K562 (cell line): ENCODE measurements at regions not wholly inside any gene's neighbourhood (a gene's known extent, or its start where the extent isn't known, plus 50 kb on each side); places are given as distances from the start of the nearest gene placed in this dataset.

Experiments used
- ATAC-seq: fragments of 200-7000 bp; cut with Tn5 transposase; 3 replicates; pipeline ENCODE4 v1.9.1; 2020; ENCODE audit warnings: moderate library complexity
- BruUV-seq: library from RNA; stranded (reverse); fragments of 400-500 nt; replicated peaks from 2 replicates; lab custom pipeline; 2021; lab: Mats Ljungman, UMichigan
- CTCF ChIA-PET: fragments of 300-600 bp; formaldehyde crosslinking; extraction: SDS; loops from one replicate; lab custom pipeline; 2021; ENCODE audit warnings: low intra/inter-chr PET ratio; lab: Yijun Ruan, JAX
- POLR2A ChIA-PET: fragments of 300-600, 350-650 bp; sonication (Branson Sonifier 250); formaldehyde crosslinking; extraction: SDS; loops from one replicate; lab custom pipeline; 2021; ENCODE audit warnings: antibody characterized with exemption, inconsistent platforms; lab: Yijun Ruan, JAX
- DNase-seq, 4 experiments: peaks; one replicate each; pipeline versions ENCODE4 v3.0.0 to v3.0.0-alpha.2; 2011 to 2018; ENCODE audit warnings: low spot score in 3 of 4, mixed read lengths in 3 of 4; ENCODE audit errors: extremely low read depth in 1 of 4
- FAIRE-seq: peaks from 2 replicates; lab custom pipeline; 2011; peaks lifted over from hg19 to GRCh38; lab: Jason Lieb, UNC
- H2AFZ ChIP-seq: 2 replicates; pipeline ENCODE4 v1.6.0; 2011; ENCODE audit warnings: low read depth, low read length, control low read depth, inconsistent platforms
- H3K27ac ChIP-seq: fragments of 200-600 bp; 3 replicates; pipeline ENCODE4 v1.8.0; 2011; ENCODE audit warnings: low read depth, mild to moderate bottlenecking, control low read depth, inconsistent platforms, low read length, moderate library complexity, mixed read lengths; ENCODE audit errors: extremely low read depth
- H3K27me3 ChIP-seq, 2 experiments: fragments of 300-600 bp in 1 of 2; 2 replicates in 1 of 2; 3 replicates in 1 of 2; pipeline versions ENCODE4 v1.6.0 to v1.8.0; 2011; ENCODE audit warnings: inconsistent platforms in 2 of 2, low read length in 2 of 2, mild to moderate bottlenecking in 1 of 2, mixed read lengths in 1 of 2, moderate library complexity in 1 of 2; ENCODE audit not compliant: control insufficient read depth in 2 of 2, insufficient read depth in 2 of 2
- H3K36me3 ChIP-seq: fragments of 300-600 bp; 3 replicates; pipeline ENCODE4 v1.8.0; 2011; ENCODE audit warnings: mild to moderate bottlenecking, low read length, inconsistent platforms; ENCODE audit not compliant: control insufficient read depth, insufficient read depth
- H3K4me1 ChIP-seq, 2 experiments: fragments of 200-600 bp in 1 of 2; replicated peaks in 1 of 2; 2 replicates in 1 of 2; 3 replicates in 1 of 2; pipeline versions ENCODE4 v1.5.1 to v1.8.0; 2011; ENCODE audit warnings: inconsistent platforms in 2 of 2, low read length in 2 of 2, mild to moderate bottlenecking in 1 of 2, mixed read lengths in 1 of 2, moderate library complexity in 1 of 2; ENCODE audit not compliant: control insufficient read depth in 2 of 2, insufficient read depth in 2 of 2
- H3K4me2 ChIP-seq: 2 replicates; pipeline ENCODE4 v1.6.1; 2011; ENCODE audit warnings: low read length, control low read depth, inconsistent platforms, mixed read lengths; ENCODE audit not compliant: insufficient read depth
- H3K4me3 ChIP-seq: fragments of 200-600 bp; sonication (generic), shearing (Covaris generic); 2 replicates; pipeline ENCODE4 v1.5.1; 2016; ENCODE audit warnings: control low read depth, inconsistent platforms
- H3K79me2 ChIP-seq: fragments of 200-600 bp; 3 replicates; pipeline ENCODE4 v1.8.0; 2011; ENCODE audit warnings: low read length, inconsistent platforms; ENCODE audit not compliant: control insufficient read depth, insufficient read depth
- H3K9ac ChIP-seq, 2 experiments: 2 replicates each; pipeline versions ENCODE4 v1.6.0 to v1.6.1; 2011; ENCODE audit warnings: low read depth in 2 of 2, low read length in 2 of 2, control low read depth in 1 of 2, inconsistent platforms in 1 of 2, mild to moderate bottlenecking in 1 of 2, mixed read lengths in 1 of 2; ENCODE audit not compliant: insufficient read depth in 1 of 2
- H3K9me1 ChIP-seq: one replicate; pipeline ENCODE4 v1.6.0; 2011; ENCODE audit warnings: inconsistent platforms, mild to moderate bottlenecking, low read length, moderate library complexity; ENCODE audit not compliant: control insufficient read depth, insufficient read depth
- H3K9me3 ChIP-seq: replicated peaks from 2 replicates; pipeline ENCODE4 v1.5.1; 2011; ENCODE audit warnings: low read depth, low read length, inconsistent platforms; ENCODE audit not compliant: control insufficient read depth, insufficient read depth
- H4K20me1 ChIP-seq: replicated peaks from 2 replicates; pipeline ENCODE4 v1.6.1; 2011; ENCODE audit warnings: low read length, inconsistent platforms, mixed read lengths; ENCODE audit not compliant: control insufficient read depth, insufficient read depth
- ARNT ChIP-seq, 2 experiments: fragments of 450-650 bp; IDR thresholded peaks; 2 replicates each; pipeline ENCODE4 v1.6.1; 2016; ENCODE audit warnings: mild to moderate bottlenecking in 1 of 2
- CCAR2 ChIP-seq: fragments of 200-400 bp; formaldehyde crosslinking; IDR thresholded peaks from 2 replicates; pipeline ENCODE4 v1.6.1; 2017; ENCODE audit warnings: mild to moderate bottlenecking, low read depth, low read length
- HDGF ChIP-seq: fragments of 450-650 bp; IDR thresholded peaks from 2 replicates; pipeline ENCODE4 v1.6.1; 2016
- ILK ChIP-seq: fragments of 450-650 bp; IDR thresholded peaks from 2 replicates; pipeline ENCODE4 v1.6.1; 2016; ENCODE audit warnings: missing genetic modification characterization, low read depth, mild to moderate bottlenecking, missing compliant biosample characterization, moderate library complexity, borderline replicate concordance
- KDM4B ChIP-seq, 2 experiments: fragments of 450-650 bp in 1 of 2; sonication (generic) in 1 of 2; IDR thresholded peaks; 2 replicates each; pipeline ENCODE4 v1.6.1; 2016 to 2017; ENCODE audit warnings: borderline replicate concordance in 2 of 2, antibody characterized with exemption in 1 of 2, low read depth in 1 of 2, mild to moderate bottlenecking in 1 of 2
- MTA1 ChIP-seq: fragments of 450-650 bp; IDR thresholded peaks from 2 replicates; pipeline ENCODE4 v1.6.1; 2017; ENCODE audit warnings: borderline replicate concordance
- NFIX ChIP-seq: fragments of 250-450 bp; sonication (Bioruptor Pico); IDR thresholded peaks from 2 replicates; pipeline ENCODE4 v1.4.0; 2020; ENCODE audit warnings: low read depth, mild to moderate bottlenecking, moderate library complexity
- RFX1 ChIP-seq: fragments of 450-650 bp; IDR thresholded peaks from 2 replicates; pipeline ENCODE4 v1.6.1; 2016; ENCODE audit warnings: mild to moderate bottlenecking, moderate library complexity
- TAF7 ChIP-seq: fragments of 450-650 bp; IDR thresholded peaks from 2 replicates; pipeline ENCODE4 v1.6.1; 2016; ENCODE audit warnings: missing genetic modification characterization, missing compliant biosample characterization
- ZC3H4 ChIP-seq: sonication (generic); formaldehyde crosslinking; IDR thresholded peaks from 2 replicates; pipeline ENCODE4 v1.9.0; 2021; ENCODE audit warnings: missing genetic modification reagents, borderline replicate concordance
- ZNF12 ChIP-seq: sonication (generic); formaldehyde crosslinking; IDR thresholded peaks from 2 replicates; pipeline ENCODE4 v1.4.0; 2020; ENCODE audit warnings: mild to moderate bottlenecking, missing genetic modification reagents
- ZNF140 ChIP-seq: fragments of 250-450 bp; sonication (Bioruptor Pico); IDR thresholded peaks from 2 replicates; pipeline ENCODE4 v1.8.0; 2021; ENCODE audit warnings: moderate library complexity, mild to moderate bottlenecking, inconsistent platforms
- ZNF274 ChIP-seq: IDR thresholded peaks from 2 replicates; pipeline ENCODE4 v1.6.1; 2011; ENCODE audit warnings: low read depth, mild to moderate bottlenecking, low read length, moderate library complexity, borderline replicate concordance
- WGBS: fragments of 100-300 bp; shearing (Covaris generic); methylation state at CpG from one replicate; pipeline ENCODE4 v1.1.6; 2016; ENCODE audit warnings: low coverage, mixed read lengths; ENCODE audit not compliant: insufficient coverage; ENCODE audit errors: missing lambda C conversion rate; 5-methylcytosine and 5-hydroxymethylcytosine counted together
- in situ Hi-C: fragments of 300-500 bp; cut with MboI; formaldehyde crosslinking; loops from 4 replicates; pipeline ENCODE4 v1.15.0; 2018; ENCODE audit warnings: inconsistent platforms, mixed read lengths
- intact Hi-C: fragments of 100-400 bp; cut with micrococcal nuclease; formaldehyde crosslinking; loops from 2 replicates; pipeline ENCODE4 v1.14.2; 2022
- TF ChIP-seq, protein P1 (sequence below): fragments of 200-800 bp; sonication (Bioruptor generic); IDR thresholded peaks from 2 replicates; pipeline ENCODE4 v1.6.1; 2017; ENCODE audit warnings: missing genetic modification characterization, missing compliant biosample characterization
- TF ChIP-seq, protein P2 (sequence below), 2 experiments: fragments of 450-650 bp in 1 of 2; sonication (generic) in 1 of 2; formaldehyde crosslinking; conservative IDR thresholded peaks; 2 replicates each; pipeline versions ENCODE4 v1.4.0 to v1.8.1; 2020 to 2022; ENCODE audit warnings: mild to moderate bottlenecking in 1 of 2, missing genetic modification reagents in 1 of 2
- TF ChIP-seq, protein P3 (sequence below): fragments of 250-450 bp; sonication (Bioruptor Pico); IDR thresholded peaks from 2 replicates; pipeline ENCODE4 v1.8.0; 2021; ENCODE audit warnings: moderate library complexity, mild to moderate bottlenecking, inconsistent platforms
- TF ChIP-seq, protein P4 (sequence below): sonication (generic); formaldehyde crosslinking; IDR thresholded peaks from 2 replicates; pipeline ENCODE4 v1.4.0; 2020; ENCODE audit warnings: mild to moderate bottlenecking, missing genetic modification reagents
- TF ChIP-seq, protein P5 (sequence below): fragments of 250-450 bp; sonication (Bioruptor Pico); IDR thresholded peaks from 2 replicates; pipeline ENCODE4 v1.6.1; 2021; ENCODE audit warnings: mild to moderate bottlenecking
- TF ChIP-seq, protein P6 (sequence below): fragments of 450-650 bp; conservative IDR thresholded peaks from 2 replicates; pipeline ENCODE4 v1.6.1; 2016; ENCODE audit warnings: missing genetic modification characterization, low read depth, mild to moderate bottlenecking, missing compliant biosample characterization, moderate library complexity

DNA sequence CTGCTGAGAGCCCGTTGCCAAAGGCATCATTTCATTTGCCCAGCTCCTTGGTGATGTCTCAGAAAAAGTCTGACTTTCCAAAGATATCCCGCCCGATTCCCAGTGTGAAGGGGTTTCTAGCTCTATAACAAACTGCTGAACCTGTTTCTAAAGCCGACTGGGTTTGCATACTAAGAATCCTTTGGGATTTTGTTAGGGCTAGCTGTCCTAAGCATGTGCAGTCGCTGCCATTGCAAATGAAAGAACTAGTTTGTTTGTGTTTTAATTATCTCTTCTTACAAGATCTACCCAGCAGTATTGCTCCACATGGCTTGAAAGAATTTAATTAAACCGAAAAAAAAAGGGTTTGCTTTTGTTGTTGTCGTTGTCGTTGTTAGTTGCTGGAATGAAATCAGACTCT lies 476.6 kb downstream of the GATA3 start:
- POLR2A ChIA-PET, result no interaction called here
- Histone ChIP-seq H3K27me3 (no peaks in the 10 kb centered on the region), H3K4me2 (no peak overlapping the region), H3K27ac (no peak overlapping the region), H3K4me3 (no peak overlapping the region), H3K9ac (no peak overlapping the region), H3K36me3 (no peaks in the 10 kb centered on the region), H3K79me2 (no peaks in the 10 kb centered on the region), H3K9me1 (no peaks in the 10 kb centered on the region), H4K20me1 (no peaks in the 10 kb centered on the region), H2AFZ (no peak overlapping the region), H3K4me1 (no peaks in the 10 kb centered on the region), H3K9me3 (no peaks in the 10 kb centered on the region)
- CTCF ChIA-PET, result no interaction called here
- no peak for ATAC-seq
- no peak for DNase-seq
- WGBS, result 2% methylated on average over 8 of the region's 8 CpGs
- intact Hi-C loops (no loop called here), in situ Hi-C loops (no loop called here)
- no TSS peak for BruUV-seq
- FAIRE-seq, result no peak
- TF ChIP-seq, protein P1, sequence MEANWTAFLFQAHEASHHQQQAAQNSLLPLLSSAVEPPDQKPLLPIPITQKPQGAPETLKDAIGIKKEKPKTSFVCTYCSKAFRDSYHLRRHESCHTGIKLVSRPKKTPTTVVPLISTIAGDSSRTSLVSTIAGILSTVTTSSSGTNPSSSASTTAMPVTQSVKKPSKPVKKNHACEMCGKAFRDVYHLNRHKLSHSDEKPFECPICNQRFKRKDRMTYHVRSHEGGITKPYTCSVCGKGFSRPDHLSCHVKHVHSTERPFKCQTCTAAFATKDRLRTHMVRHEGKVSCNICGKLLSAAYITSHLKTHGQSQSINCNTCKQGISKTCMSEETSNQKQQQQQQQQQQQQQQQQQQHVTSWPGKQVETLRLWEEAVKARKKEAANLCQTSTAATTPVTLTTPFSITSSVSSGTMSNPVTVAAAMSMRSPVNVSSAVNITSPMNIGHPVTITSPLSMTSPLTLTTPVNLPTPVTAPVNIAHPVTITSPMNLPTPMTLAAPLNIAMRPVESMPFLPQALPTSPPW, result no peak
- TF ChIP-seq ZC3H4 (CRISPR knock-in tag), result no peak
- no peak for TF ChIP-seq NFIX (CRISPR knock-in tag)
- no peak for TF ChIP-seq CCAR2
- TF ChIP-seq TAF7 (tag), result no peak
- TF ChIP-seq, protein P2, sequence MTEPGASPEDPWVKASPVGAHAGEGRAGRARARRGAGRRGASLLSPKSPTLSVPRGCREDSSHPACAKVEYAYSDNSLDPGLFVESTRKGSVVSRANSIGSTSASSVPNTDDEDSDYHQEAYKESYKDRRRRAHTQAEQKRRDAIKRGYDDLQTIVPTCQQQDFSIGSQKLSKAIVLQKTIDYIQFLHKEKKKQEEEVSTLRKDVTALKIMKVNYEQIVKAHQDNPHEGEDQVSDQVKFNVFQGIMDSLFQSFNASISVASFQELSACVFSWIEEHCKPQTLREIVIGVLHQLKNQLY (CRISPR knock-in tag; conservative IDR thresholded peaks at IDR 0.05), result no peak
- no peak for TF ChIP-seq MTA1
- TF ChIP-seq, protein P3, sequence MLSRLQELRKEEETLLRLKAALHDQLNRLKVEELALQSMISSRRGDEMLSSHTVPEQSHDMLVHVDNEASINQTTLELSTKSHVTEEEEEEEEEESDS (CRISPR knock-in tag), result no peak
- TF ChIP-seq ZNF274, result no peak
- TF ChIP-seq, protein P4, sequence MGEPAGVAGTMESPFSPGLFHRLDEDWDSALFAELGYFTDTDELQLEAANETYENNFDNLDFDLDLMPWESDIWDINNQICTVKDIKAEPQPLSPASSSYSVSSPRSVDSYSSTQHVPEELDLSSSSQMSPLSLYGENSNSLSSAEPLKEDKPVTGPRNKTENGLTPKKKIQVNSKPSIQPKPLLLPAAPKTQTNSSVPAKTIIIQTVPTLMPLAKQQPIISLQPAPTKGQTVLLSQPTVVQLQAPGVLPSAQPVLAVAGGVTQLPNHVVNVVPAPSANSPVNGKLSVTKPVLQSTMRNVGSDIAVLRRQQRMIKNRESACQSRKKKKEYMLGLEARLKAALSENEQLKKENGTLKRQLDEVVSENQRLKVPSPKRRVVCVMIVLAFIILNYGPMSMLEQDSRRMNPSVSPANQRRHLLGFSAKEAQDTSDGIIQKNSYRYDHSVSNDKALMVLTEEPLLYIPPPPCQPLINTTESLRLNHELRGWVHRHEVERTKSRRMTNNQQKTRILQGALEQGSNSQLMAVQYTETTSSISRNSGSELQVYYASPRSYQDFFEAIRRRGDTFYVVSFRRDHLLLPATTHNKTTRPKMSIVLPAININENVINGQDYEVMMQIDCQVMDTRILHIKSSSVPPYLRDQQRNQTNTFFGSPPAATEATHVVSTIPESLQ (CRISPR knock-in tag), result no peak
- no peak for TF ChIP-seq KDM4B (IDR thresholded peaks at IDR 0.05; ENCODE audit: borderline replicate concordance in 2 of 2, low read depth in 1 of 2)
- TF ChIP-seq, protein P5, sequence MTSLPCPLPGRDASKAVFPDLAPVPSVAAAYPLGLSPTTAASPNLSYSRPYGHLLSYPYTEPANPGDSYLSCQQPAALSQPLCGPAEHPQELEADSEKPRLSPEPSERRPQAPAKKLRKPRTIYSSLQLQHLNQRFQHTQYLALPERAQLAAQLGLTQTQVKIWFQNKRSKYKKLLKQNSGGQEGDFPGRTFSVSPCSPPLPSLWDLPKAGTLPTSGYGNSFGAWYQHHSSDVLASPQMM (CRISPR knock-in tag), result no peak
- TF ChIP-seq RFX1, result no peak
- TF ChIP-seq ARNT (IDR thresholded peaks at IDR 0.05), result no peak
- TF ChIP-seq, protein P6, sequence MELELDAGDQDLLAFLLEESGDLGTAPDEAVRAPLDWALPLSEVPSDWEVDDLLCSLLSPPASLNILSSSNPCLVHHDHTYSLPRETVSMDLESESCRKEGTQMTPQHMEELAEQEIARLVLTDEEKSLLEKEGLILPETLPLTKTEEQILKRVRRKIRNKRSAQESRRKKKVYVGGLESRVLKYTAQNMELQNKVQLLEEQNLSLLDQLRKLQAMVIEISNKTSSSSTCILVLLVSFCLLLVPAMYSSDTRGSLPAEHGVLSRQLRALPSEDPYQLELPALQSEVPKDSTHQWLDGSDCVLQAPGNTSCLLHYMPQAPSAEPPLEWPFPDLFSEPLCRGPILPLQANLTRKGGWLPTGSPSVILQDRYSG (tag), result no peak
- no peak for TF ChIP-seq ILK (tag)
- TF ChIP-seq HDGF, result no peak
- no peak for TF ChIP-seq ZNF12 (CRISPR knock-in tag)
- TF ChIP-seq ZNF140 (CRISPR knock-in tag), result no peak
